ENCODE measurements at regions not wholly inside any gene's neighbourhood (a gene's known extent, or its start where the extent isn't known, plus 50 kb on each side); places are given as distances from the start of the nearest gene placed in this dataset.

GRCh38 chr3:135694142-135694541 lies 271.4 kb upstream of the PPP2R3A start:
- TF ChIP-seq, protein P1, sequence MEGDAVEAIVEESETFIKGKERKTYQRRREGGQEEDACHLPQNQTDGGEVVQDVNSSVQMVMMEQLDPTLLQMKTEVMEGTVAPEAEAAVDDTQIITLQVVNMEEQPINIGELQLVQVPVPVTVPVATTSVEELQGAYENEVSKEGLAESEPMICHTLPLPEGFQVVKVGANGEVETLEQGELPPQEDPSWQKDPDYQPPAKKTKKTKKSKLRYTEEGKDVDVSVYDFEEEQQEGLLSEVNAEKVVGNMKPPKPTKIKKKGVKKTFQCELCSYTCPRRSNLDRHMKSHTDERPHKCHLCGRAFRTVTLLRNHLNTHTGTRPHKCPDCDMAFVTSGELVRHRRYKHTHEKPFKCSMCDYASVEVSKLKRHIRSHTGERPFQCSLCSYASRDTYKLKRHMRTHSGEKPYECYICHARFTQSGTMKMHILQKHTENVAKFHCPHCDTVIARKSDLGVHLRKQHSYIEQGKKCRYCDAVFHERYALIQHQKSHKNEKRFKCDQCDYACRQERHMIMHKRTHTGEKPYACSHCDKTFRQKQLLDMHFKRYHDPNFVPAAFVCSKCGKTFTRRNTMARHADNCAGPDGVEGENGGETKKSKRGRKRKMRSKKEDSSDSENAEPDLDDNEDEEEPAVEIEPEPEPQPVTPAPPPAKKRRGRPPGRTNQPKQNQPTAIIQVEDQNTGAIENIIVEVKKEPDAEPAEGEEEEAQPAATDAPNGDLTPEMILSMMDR (IDR thresholded peaks at IDR 0.05) = no peak
- TF ChIP-seq POLR2A (IDR thresholded peaks at IDR 0.05; ENCODE audit: low read depth) (no peak), POLR2AphosphoS5 (IDR thresholded peaks at IDR 0.05) (no peak), EP300 (IDR thresholded peaks at IDR 0.05) (no peak)
